ENCODE measurements at regions not wholly inside any gene's neighbourhood (a gene's known extent, or its start where the extent isn't known, plus 50 kb on each side); places are given as distances from the start of the nearest gene placed in this dataset.

- TF ChIP-seq MYNN (CRISPR knock-in tag; IDR thresholded peaks at IDR 0.05; ENCODE audit: low read depth) (no peak), CTCF (CRISPR knock-in tag; IDR thresholded peaks at IDR 0.05) (no peak)
Measured at GRCh38 chr15:77843546-77843945, 210.8 kb upstream of the LINGO1 start.
